Right forelimb (tissue), 1 donor: ENCODE measurements at regions not wholly inside any gene's neighbourhood (a gene's known extent, or its start where the extent isn't known, plus 50 kb on each side); places are given as distances from the start of the nearest gene placed in this dataset.

ENCODE experiments used
- DNase-seq: peaks from one replicate; pipeline ENCODE4 v3.0.0-alpha.2; 2018

DNA sequence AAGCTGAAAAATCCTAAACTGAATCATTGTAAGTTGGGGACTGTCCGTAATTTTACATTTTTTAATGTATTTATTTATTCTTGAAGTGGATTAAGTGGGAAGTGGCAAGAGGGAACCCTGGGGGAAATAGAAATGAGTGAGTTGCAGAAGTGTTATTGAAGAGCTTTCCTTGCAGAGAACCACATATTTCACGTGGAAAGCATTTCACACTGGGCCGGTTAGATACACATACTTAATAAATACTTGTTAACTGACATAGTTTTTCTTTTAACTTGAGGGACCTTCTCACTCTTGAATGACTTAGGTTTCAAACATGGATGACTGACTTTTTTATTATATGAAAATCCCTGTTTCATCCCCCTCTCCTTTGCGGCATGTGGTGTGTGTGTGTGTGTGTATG is 239.3 kb downstream of the LMO4 start:
- no peak for DNase-seq

GRCh38 chr1:87568911-87569310 is 240.2 kb downstream of the LMO4 start:
- no peak for DNase-seq

- no peak for DNase-seq
Measured at GRCh38 chr1:87572008-87572407, 243.3 kb downstream of the LMO4 start.

- DNase-seq: no peak
Measured at GRCh38 chr1:87572891-87573290, 244.2 kb downstream of the LMO4 start.

GRCh38 chr1:87575528-87575927 is 246.8 kb downstream of the LMO4 start:
- no peak for DNase-seq

DNA sequence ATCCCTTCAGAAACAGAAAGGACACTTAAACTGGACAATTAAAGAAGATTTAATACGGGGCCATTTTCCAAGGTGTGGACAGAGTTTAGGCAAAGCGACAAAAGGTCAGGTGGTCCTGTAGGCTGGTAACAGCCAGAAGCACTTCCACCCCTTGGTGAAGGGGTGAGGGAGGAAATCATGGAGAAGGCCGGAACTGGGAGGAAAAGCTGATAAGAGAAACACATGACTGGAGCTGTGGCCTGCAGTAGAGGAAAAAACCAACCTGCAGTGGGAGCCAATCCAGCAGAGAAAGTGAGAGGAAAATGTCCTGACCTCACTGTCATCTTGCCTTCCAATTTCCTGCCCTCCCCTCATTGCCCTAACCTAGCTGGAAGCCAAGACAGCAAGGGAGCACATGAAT is 249.8 kb downstream of the LMO4 start:
- DNase-seq: no peak

- DNase-seq: no peak
Measured at GRCh38 chr1:87583459-87583858, 254.8 kb downstream of the LMO4 start.

DNA sequence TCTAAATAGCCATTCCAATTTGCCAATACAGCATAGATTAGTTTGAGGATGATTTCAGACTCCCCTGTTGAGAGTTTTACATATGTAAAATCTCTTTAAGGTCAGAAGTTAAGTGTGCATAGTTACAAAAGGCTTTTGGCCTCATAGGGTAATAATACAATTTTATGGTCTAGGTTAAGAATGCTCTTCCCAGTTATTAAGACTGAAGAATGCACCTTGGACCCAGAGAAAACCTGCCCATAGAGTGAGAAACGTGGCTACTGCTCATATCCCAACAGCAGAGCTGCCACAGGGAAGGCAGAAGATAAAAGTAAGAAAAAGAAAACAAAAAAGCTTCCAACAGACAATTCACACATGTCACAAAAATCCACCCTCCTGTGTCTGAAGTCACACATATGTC is 255.9 kb downstream of the LMO4 start:
- DNase-seq: no peak

DNA sequence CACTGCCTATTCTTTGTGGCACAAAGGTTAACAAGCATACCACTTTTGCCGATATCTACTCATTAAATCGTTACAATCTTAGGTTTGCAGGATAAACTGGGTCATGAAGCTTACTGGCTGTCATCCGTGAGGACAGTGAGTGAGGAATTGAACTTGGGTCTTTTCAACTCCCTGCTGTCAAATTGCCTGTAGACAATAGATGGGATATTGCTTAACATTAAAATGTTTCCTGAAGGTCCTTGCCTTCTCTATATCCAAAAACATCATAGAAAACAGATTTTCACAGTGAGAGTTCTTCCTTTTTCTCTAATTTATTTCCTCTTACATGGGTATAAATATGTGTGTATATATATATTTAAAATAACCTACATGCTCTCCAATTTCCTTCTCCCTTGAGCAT is 257.8 kb downstream of the LMO4 start:
- DNase-seq: no peak

GRCh38 chr1:87588495-87588894 is 259.8 kb downstream of the LMO4 start:
- no peak for DNase-seq

DNA sequence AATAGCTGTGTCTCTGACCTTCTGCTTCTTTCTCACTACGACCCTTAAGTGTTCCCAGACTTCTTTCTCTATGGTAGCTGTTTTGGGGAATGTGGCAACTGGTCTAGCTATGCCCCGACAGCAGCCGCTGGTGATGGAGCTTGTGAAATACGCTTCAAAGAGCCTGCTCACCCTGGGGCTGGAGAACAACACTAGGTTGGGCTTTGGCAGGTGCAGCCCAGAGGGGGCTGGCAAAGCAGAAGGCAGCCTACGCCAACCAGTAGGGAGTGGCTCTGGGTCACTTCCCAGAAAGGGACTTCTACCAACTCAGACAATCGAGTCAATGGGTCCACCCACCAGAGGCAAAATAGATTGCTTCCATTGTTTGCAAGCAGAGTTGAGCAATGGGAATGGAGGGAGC is 262.8 kb downstream of the LMO4 start:
- no peak for DNase-seq

DNA sequence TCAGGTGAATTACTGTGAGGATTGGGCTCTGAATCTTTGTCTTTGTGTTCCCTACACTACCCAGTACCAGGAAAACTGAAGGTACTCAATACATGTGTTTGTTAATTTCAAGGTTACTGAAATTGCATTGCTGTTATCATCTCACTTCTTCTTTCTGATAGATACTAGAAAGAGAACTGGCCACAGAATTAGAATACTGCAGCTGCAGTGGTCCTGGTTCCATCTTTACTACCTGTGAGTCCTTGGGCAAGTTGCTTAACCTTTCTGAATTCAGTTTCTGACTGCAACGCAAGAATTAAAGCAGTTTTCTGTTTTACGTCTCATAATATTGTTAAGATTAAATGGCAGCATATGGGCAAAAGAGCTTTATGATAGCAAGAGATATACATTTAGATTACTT is 263.5 kb downstream of the LMO4 start:
- DNase-seq: no peak

- no peak for DNase-seq
Measured at GRCh38 chr1:87594736-87595383, 266.2 kb downstream of the LMO4 start.

DNA sequence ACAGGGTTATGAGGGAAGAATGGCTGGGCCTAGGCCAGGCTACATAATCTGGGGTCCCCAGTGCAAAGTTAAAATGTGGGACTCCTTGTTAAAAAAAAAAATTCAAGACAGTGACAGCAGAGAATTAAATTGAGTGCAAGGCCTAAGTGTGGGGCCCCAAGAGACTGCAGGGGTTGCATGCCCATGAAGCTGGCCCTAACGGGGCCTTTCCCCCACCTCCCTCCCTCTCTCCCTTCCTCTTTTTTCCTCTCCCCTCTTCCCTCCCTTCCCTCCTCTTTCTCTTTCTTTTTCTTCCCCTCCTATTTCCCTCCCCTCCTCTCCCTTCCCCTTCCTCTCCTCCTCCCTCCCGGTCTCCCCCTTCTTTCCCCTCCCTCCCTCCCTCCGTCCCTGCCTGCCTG is 266.7 kb downstream of the LMO4 start:
- DNase-seq: no peak

DNA sequence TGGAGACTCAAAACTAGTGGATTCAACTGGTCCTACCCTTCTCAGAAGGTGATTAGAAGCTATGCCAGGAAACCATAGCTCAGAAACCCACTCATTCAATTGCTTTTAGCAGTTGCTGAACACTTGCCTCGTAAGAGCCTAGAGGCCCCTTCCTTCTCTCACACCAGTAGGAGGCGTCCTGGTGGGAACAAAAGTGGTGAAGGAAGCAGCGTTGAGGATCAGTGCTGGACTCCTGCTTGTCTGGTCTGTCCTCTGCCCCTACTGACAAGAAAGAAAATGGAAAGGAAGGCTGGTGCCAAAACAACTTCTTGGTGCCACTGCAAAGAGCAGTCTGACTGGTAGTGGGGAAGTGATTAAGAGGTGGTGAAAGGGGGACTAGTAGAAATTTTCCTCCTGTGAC is 269.7 kb downstream of the LMO4 start:
- no peak for DNase-seq

GRCh38 chr1:87599569-87599968 is 270.9 kb downstream of the LMO4 start:
- DNase-seq: no peak

GRCh38 chr1:87600055-87600850 is 271.6 kb downstream of the LMO4 start:
- no peak for DNase-seq

DNA sequence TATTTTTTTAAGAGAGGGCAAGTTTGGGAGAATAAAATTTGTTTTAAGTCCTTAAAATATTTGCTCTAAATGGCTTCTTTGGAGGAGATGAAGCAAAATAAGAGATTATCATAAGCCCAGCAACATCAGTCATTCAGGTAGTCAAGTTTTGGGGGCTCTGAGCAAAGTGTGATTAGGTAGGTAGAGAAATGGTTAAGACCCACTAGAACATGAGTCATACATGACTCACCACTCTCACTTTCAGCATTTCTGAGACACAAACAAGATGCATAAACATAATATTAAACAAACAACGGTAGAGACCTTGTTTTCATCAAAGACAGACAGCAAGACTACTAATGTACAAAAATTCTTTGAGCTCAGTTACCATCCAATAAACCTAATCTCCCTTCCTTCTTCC is 272.2 kb downstream of the LMO4 start:
- no peak for DNase-seq

DNA sequence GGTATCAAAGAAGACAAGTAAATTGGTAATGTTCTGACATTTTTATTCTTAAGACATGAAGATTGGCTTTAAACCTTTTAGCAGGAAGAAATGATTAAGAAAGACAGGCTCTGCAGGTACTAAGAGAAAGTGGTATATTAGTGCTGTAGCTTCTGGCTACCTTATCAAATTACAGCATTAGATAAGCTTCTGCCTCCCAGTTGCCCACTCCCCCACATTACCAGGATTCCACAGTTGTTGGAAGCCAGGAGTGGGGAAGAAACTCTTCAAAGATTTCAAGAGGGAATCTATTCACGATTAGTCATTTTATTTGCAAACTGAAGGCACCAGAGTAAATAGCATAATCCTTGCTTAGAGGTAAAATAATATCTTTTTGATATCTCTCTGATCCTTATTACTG is 274.9 kb downstream of the LMO4 start:
- DNase-seq: no peak

DNA sequence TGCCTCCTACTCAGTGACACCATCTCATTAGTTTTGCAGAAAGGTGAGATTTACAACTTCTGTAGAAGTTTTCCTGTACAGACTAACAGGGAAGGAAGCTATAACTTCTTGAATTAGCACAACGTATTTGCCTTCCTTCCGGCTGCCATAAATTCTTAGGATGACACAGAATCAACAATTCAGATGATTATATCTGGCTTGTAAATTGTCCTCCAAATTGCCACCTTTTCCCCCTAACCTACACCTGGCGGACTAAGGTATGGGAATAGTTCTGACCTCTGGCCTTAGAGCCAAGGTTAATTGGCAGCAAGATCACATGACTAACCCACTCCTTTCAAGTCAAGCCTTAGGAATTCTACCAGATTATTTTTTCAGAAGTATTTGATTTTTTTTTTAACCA is 284.3 kb downstream of the LMO4 start:
- no peak for DNase-seq

DNA sequence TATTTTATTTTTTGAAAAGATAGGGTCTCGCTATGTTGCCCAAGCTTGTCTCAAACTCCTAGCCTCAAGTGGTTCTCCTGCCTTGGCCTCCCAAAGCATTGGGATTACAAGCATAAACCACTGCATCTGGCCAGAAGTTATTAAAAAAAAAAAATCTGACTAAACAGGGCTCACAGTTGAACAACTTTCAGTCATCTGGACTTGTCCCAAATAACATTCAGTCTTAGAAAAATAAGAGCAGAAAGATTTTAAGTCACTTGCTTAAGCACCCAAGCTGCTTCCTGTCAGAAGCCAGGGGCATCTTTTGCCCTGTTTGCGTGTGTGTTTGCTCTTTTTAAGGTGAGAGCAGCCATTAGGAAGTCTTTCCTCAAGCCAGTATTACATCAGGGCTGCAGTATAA is 286.8 kb downstream of the LMO4 start:
- DNase-seq: no peak

DNA sequence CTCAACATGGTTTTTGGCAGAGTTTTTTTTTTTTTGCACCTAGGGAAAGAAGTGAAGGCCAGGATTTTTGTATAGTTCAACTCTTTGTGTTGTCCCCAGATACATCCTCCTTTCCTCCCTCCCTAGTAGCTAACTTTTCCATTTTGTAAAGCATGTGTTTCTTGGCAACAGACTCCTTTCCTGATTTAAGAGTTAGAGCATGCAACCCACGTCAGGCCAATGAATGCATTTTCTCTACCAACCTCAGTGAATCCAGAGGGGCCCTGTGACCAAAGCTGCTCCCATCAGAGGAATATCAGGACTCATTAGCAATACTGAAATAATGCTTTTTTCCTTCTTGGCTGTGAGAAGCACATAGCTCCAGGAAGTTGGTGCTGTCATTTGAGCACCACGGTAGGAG is 287.2 kb downstream of the LMO4 start:
- DNase-seq: no peak

- DNase-seq: no peak
Measured at GRCh38 chr1:87620807-87621206, 292.1 kb downstream of the LMO4 start.

GRCh38 chr1:87629673-87630072 is 301.0 kb downstream of the LMO4 start:
- no peak for DNase-seq

DNA sequence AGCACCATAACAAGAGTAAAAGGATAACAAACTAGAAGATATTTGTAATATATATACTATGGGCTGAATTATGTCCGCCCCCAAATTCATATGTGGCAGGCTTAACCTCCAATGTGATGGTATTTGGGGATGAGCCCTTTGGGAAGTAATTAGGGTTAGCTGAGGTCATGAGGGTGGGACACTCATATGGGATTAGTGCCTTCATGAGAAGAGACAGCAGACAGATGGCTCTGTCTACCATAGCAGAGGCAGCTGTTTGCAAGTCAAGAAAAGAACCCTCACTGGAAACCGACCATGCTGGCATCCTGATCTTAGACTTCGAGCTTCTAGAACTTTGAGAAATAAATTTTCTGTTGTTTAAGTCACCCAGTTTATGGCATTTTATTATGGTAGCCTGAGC is 303.6 kb downstream of the LMO4 start:
- DNase-seq: no peak
